MM.1S (cell line): ENCODE measurements at regions not wholly inside any gene's neighbourhood (a gene's known extent, or its start where the extent isn't known, plus 50 kb on each side); places are given as distances from the start of the nearest gene placed in this dataset.
A peak's percentile ranks its signal among the peaks of the same experiment; 100 is the strongest.

Experiments
- DNase-seq: peaks from one replicate; pipeline ENCODE4 v3.0.0-alpha.2; 2015
- H2AFZ ChIP-seq: fragments of 300-600 bp; sonication (generic); 2 replicates; pipeline ENCODE4 v1.6.0; 2016; ENCODE audit warnings: antibody characterized with exemption, low read length
- H3F3A ChIP-seq: fragments of 300-600 bp; sonication (generic); 2 replicates; pipeline ENCODE4 v1.6.1; 2016; ENCODE audit warnings: mild to moderate bottlenecking, antibody characterized with exemption, low read length, moderate library complexity, mixed read lengths; ENCODE audit not compliant: insufficient read depth
- H3K27ac ChIP-seq: fragments of 300-600 bp; sonication (generic); 2 replicates; pipeline ENCODE4 v1.5.1; 2016; ENCODE audit warnings: mild to moderate bottlenecking, low read length
- H3K27me3 ChIP-seq: fragments of 300-600 bp; sonication (generic); replicated peaks from 2 replicates; pipeline ENCODE4 v1.6.0; 2016; ENCODE audit warnings: low read length; ENCODE audit not compliant: insufficient read depth
- H3K36me3 ChIP-seq: fragments of 300-600 bp; sonication (generic); replicated peaks from 2 replicates; pipeline ENCODE4 v1.6.1; 2016; ENCODE audit warnings: mild to moderate bottlenecking, low read length, mixed read lengths; ENCODE audit not compliant: insufficient read depth
- H3K4me1 ChIP-seq: fragments of 300-600 bp; sonication (generic); 2 replicates; pipeline ENCODE4 v1.6.1; 2016; ENCODE audit warnings: low read length, mixed read lengths
- H3K4me2 ChIP-seq: fragments of 300-600 bp; sonication (generic); 2 replicates; pipeline ENCODE4 v1.6.0; 2016; ENCODE audit warnings: low read depth, low read length
- H3K4me3 ChIP-seq: fragments of 300-600 bp; sonication (generic); 2 replicates; pipeline ENCODE4 v1.5.1; 2016; ENCODE audit warnings: low read length, mixed read lengths
- H3K79me2 ChIP-seq: fragments of 300-600 bp; sonication (generic); 2 replicates; pipeline ENCODE4 v1.6.1; 2016; ENCODE audit warnings: mixed run types, low read length, mixed read lengths
- H3K9ac ChIP-seq: fragments of 300-600 bp; sonication (generic); 2 replicates; pipeline ENCODE4 v1.6.1; 2016; ENCODE audit warnings: low read length, mixed read lengths
- H3K9me2 ChIP-seq: fragments of 300-600 bp; sonication (generic); replicated peaks from 2 replicates; pipeline ENCODE4 v1.6.1; 2016; ENCODE audit warnings: mild to moderate bottlenecking, low read length, mixed read lengths; ENCODE audit not compliant: insufficient read depth
- H3K9me3 ChIP-seq: fragments of 300-600 bp; sonication (generic); replicated peaks from 2 replicates; pipeline ENCODE4 v1.6.1; 2016; ENCODE audit warnings: mild to moderate bottlenecking, low read length, mixed read lengths; ENCODE audit not compliant: insufficient read depth
- H4K20me1 ChIP-seq: fragments of 300-600 bp; sonication (generic); 2 replicates; pipeline ENCODE4 v1.6.1; 2016; ENCODE audit warnings: mild to moderate bottlenecking, low read length, moderate library complexity, mixed read lengths; ENCODE audit not compliant: insufficient read depth
- EZH2 ChIP-seq: fragments of 300-600 bp; sonication (generic); optimal IDR thresholded peaks from 2 replicates; pipeline ENCODE3; 2017; ENCODE audit warnings: low read depth, mild to moderate bottlenecking, antibody characterized with exemption, low read length, mixed read lengths
- TF ChIP-seq, protein P1 (sequence below): fragments of 300-600 bp; sonication (generic); IDR thresholded peaks from 2 replicates; pipeline ENCODE4 v1.5.1; 2016; ENCODE audit warnings: antibody characterized with exemption, low read length, mixed read lengths

DNA sequence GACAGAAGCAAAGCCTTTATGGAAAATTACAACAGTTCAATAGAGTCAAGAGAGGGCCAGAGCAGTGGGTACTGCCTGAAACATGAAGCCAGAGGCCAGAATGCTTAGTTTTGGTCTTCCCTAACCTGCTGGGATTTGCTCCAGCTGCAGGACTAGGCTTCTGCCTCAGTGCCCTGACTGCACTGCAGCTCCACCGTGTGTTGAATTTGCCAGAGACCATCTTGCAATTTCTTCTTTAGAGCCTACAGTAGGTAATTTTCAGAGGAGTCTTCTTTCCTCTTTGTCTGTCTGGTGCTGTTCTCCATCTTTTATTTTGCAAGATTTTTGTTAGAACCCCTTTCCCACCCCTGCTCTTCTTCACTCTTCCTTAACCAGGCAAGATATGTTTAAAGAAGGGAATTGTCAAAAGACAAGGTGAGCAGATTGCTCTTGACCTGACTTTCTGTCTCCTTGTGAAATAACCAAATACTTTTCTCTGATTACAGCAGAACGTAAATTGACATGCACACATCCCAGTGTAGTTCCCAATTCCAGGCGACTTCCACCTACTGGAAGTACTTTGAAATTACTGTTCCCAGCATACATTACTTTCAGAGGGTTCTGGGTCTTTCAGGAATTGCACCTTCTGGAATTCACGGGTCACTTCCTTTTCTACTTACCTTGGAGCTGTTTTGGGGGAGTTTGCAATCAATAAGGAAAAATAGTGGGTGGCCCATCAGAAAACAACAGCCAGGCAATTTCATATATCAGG is 161.2 kb downstream of the MINAR1 start:
- Histone ChIP-seq H2AFZ (no peak overlapping the region), H3K4me2 (no peak overlapping the region), H3K79me2 (no peaks in the 10 kb centered on the region), H3K9ac (no peak overlapping the region), H3K27me3 (no peaks in the 10 kb centered on the region), H3F3A (no peaks in the 10 kb centered on the region), H3K9me2 (no peaks in the 10 kb centered on the region), H3K9me3 (no peaks in the 10 kb centered on the region), H4K20me1 (no peaks in the 10 kb centered on the region), H3K36me3 (no peaks in the 10 kb centered on the region), H3K4me3 (no peak overlapping the region), H3K4me1 (0 out of 2 replicates have a peak, but pooled peaks cover 4% of the 10 kb centered on the region), H3K27ac (no peak overlapping the region)
- no peak for TF ChIP-seq EZH2
- TF ChIP-seq, protein P1, sequence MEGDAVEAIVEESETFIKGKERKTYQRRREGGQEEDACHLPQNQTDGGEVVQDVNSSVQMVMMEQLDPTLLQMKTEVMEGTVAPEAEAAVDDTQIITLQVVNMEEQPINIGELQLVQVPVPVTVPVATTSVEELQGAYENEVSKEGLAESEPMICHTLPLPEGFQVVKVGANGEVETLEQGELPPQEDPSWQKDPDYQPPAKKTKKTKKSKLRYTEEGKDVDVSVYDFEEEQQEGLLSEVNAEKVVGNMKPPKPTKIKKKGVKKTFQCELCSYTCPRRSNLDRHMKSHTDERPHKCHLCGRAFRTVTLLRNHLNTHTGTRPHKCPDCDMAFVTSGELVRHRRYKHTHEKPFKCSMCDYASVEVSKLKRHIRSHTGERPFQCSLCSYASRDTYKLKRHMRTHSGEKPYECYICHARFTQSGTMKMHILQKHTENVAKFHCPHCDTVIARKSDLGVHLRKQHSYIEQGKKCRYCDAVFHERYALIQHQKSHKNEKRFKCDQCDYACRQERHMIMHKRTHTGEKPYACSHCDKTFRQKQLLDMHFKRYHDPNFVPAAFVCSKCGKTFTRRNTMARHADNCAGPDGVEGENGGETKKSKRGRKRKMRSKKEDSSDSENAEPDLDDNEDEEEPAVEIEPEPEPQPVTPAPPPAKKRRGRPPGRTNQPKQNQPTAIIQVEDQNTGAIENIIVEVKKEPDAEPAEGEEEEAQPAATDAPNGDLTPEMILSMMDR = peak; percentile 16
- no peak for DNase-seq

DNA sequence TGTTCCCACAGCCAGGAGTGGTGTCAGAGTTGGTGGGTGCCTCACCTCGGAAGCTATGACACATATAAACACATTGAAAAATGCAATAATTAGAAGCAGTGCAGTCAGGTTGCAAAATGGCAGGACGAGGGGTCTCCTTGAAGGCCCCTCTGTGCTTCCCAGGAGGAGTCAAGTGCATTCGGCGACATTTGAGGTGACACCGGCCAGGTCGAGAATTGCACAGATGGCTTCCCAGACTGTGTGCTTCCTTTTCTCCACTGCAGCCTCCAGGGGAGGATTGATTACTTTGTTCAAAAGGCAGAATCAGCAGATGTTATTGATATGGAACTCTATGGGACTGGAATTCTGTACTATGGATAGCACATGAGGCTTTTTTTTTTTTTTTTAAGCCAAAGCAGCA is 163.2 kb downstream of the MINAR1 start:
- H2AFZ ChIP-seq = peak overlapping the region; percentile 93
- no peaks in the 10 kb centered on the region for H3K4me1 ChIP-seq
- H3K9ac ChIP-seq = no peak overlapping the region
- no peaks in the 10 kb centered on the region for H4K20me1 ChIP-seq
- H3K4me2 ChIP-seq = peak overlapping the region; percentile 17; the same call in 1 of the 2 replicates
- no peaks in the 10 kb centered on the region for H3K9me3 ChIP-seq
- H3K79me2 ChIP-seq = no peaks in the 10 kb centered on the region
- DNase-seq = no peak
- H3F3A ChIP-seq = no peaks in the 10 kb centered on the region
- H3K27me3 ChIP-seq = no peaks in the 10 kb centered on the region
- no peak overlapping the region for H3K4me3 ChIP-seq
- H3K36me3 ChIP-seq = no peaks in the 10 kb centered on the region
- no peak overlapping the region for H3K27ac ChIP-seq
- TF ChIP-seq EZH2 = no peak
- TF ChIP-seq, protein P1 = no peak
- no peaks in the 10 kb centered on the region for H3K9me2 ChIP-seq

DNA sequence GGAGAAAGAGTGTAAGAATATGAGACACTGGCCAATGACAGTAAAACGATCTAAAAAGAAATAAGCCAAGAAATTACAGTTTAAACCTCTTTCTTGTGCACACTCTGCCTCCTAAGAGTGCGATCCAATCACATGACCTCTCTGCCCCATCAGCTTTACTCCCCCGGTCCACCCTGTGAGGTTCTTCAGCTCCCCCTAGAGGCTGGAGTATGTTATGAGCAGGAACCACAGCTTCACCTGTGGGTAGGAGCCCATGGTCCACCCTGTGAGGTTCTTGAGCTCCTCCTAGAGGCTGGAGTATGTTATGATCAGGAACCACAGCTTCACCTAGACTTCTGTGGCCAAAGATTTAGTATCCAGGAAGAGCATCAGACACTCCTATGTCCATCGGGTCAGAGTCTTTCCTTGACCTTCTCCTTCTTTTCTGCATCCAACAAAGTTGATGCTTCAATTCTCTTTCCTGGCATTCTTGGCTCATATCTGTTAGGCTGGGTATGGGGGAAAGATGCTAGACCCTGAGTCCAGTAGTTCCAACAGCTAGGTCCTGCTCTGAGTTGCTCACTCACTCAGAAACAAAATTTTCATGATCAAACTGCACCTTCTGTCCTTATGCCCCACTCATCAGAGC is 164.0 kb downstream of the MINAR1 start:
- TF ChIP-seq EZH2 = no peak
- TF ChIP-seq, protein P1 = peak; percentile 100

More for the DNA sequence above, 164.0 kb downstream of the MINAR1 start:
- Histone ChIP-seq H3K4me2 (peak overlapping the region; percentile 17; the same call in 1 of the 2 replicates), H3K36me3 (no peaks in the 10 kb centered on the region), H4K20me1 (no peaks in the 10 kb centered on the region), H2AFZ (peak overlapping the region; percentile 93), H3K27ac (no peak overlapping the region), H3K79me2 (no peaks in the 10 kb centered on the region), H3K9me2 (no peaks in the 10 kb centered on the region), H3K9ac (no peak overlapping the region), H3K4me3 (peak overlapping the region; percentile 19; the same call in 1 of the 2 replicates), H3F3A (no peaks in the 10 kb centered on the region), H3K27me3 (no peaks in the 10 kb centered on the region), H3K9me3 (no peaks in the 10 kb centered on the region), H3K4me1 (no peaks in the 10 kb centered on the region)
- peak; percentile 96 for DNase-seq
